ENCODE measurements at regions not wholly inside any gene's neighbourhood (a gene's known extent, or its start where the extent isn't known, plus 50 kb on each side); places are given as distances from the start of the nearest gene placed in this dataset.

DNA sequence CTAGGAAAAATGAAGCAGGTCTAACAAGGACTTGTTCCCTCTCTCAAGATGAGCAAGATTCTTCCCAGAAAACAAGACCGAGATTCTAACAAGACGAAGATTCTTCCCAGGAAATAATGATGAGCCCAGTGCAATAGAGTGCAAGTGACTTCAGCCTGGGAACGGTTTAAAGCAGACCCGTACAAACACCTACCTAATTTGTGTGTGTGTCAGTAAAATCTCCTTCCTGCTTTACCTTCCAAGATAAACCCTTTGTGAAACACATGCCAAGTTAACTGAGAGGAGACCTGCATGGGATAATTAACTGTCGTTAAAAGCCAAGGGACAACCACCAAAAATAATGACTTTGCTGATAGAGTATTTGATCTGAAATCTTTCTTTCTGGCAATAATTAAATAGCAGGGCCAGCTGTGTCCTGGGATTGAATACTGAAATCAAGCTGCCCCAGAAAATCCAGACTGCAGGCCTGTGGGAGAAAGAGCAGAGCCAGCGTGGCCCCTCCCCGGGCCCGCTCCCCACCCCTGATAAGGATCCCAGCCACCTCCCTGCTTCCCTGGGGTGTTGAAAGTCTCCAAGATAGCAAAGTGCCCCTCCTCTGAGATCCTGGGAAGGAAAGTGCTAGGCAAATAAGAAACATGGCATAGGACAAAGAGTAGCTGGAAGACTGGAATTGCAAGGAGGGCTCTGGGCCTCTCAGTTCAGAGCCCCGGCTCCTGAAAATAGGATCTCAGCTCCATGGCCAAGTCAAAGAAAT is 145.5 kb downstream of the CYP26B1 start:
- Histone ChIP-seq H3K9ac (ENCODE audit: low read length) (no peak overlapping the region), H3K36me3 (replicated peaks; ENCODE audit: insufficient read depth, low read length) (no peaks in the 10 kb centered on the region), H3K79me2 (ENCODE audit: low read length) (no peaks in the 10 kb centered on the region), H3K27ac (ENCODE audit: low read length) (no peak overlapping the region), H3K4me1 (ENCODE audit: low read length) (no peaks in the 10 kb centered on the region), H3K4me2 (ENCODE audit: low read depth, low read length) (no peak overlapping the region), H3F3A (ENCODE audit: insufficient read depth, low read length) (no peaks in the 10 kb centered on the region), H3K27me3 (replicated peaks; ENCODE audit: insufficient read depth, low read length) (no peaks in the 10 kb centered on the region), H3K9me2 (replicated peaks; ENCODE audit: insufficient read depth, low read length) (no peaks in the 10 kb centered on the region), H3K9me3 (replicated peaks; ENCODE audit: insufficient read depth, low read length) (no peaks in the 10 kb centered on the region), H2AFZ (ENCODE audit: low read length) (no peak overlapping the region), H4K20me1 (ENCODE audit: insufficient read depth, low read length) (no peaks in the 10 kb centered on the region), H3K4me3 (ENCODE audit: low read length) (no peak overlapping the region)
- TF ChIP-seq EZH2 (optimal IDR thresholded peaks at IDR 0.05; ENCODE audit: low read depth, low read length) (no peak), EZH2phosphoT487 (IDR thresholded peaks at IDR 0.05; ENCODE audit: low read length) (no peak)
- TF ChIP-seq, protein P1, sequence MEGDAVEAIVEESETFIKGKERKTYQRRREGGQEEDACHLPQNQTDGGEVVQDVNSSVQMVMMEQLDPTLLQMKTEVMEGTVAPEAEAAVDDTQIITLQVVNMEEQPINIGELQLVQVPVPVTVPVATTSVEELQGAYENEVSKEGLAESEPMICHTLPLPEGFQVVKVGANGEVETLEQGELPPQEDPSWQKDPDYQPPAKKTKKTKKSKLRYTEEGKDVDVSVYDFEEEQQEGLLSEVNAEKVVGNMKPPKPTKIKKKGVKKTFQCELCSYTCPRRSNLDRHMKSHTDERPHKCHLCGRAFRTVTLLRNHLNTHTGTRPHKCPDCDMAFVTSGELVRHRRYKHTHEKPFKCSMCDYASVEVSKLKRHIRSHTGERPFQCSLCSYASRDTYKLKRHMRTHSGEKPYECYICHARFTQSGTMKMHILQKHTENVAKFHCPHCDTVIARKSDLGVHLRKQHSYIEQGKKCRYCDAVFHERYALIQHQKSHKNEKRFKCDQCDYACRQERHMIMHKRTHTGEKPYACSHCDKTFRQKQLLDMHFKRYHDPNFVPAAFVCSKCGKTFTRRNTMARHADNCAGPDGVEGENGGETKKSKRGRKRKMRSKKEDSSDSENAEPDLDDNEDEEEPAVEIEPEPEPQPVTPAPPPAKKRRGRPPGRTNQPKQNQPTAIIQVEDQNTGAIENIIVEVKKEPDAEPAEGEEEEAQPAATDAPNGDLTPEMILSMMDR (IDR thresholded peaks at IDR 0.05; ENCODE audit: low read length), result no peak
- no peak for DNase-seq

DNA sequence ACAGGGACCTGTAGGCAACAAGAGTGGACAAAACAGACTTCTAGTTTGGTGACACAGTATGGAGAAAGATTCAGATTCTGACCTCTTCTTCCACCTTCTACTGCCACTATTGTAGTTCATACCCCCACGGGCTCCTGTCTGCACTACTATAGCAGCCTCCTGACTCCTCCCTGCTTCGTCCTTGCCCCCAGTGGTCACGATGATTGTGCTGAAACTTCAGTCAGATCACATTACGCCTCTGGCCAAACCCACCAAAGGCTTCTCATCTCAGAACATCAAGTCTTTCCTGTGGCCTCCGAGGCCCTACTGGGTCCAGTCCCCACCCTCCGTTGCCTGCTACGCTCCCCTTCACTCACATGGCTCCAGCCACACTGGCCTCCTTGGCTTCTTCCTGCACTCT is 147.6 kb downstream of the CYP26B1 start:
- no peak for DNase-seq
- no peaks in the 10 kb centered on the region for H3F3A ChIP-seq (ENCODE audit: insufficient read depth, low read length)
- H3K9ac ChIP-seq (ENCODE audit: low read length), result no peak overlapping the region
- H2AFZ ChIP-seq (ENCODE audit: low read length), result no peak overlapping the region
- H3K79me2 ChIP-seq (ENCODE audit: low read length), result no peaks in the 10 kb centered on the region
- H3K9me3 ChIP-seq (replicated peaks; ENCODE audit: insufficient read depth, low read length), result no peaks in the 10 kb centered on the region
- H4K20me1 ChIP-seq (ENCODE audit: insufficient read depth, low read length), result no peaks in the 10 kb centered on the region
- no peaks in the 10 kb centered on the region for H3K27me3 ChIP-seq (replicated peaks; ENCODE audit: insufficient read depth, low read length)
- no peak overlapping the region for H3K4me2 ChIP-seq (ENCODE audit: low read depth, low read length)
- TF ChIP-seq, protein P1 (IDR thresholded peaks at IDR 0.05; ENCODE audit: low read length), result no peak
- no peak for TF ChIP-seq EZH2phosphoT487 (IDR thresholded peaks at IDR 0.05; ENCODE audit: low read length)
- no peak for TF ChIP-seq EZH2 (optimal IDR thresholded peaks at IDR 0.05; ENCODE audit: low read depth, low read length)
- no peaks in the 10 kb centered on the region for H3K36me3 ChIP-seq (replicated peaks; ENCODE audit: insufficient read depth, low read length)
- no peaks in the 10 kb centered on the region for H3K9me2 ChIP-seq (replicated peaks; ENCODE audit: insufficient read depth, low read length)
- no peaks in the 10 kb centered on the region for H3K4me1 ChIP-seq (ENCODE audit: low read length)
- no peak overlapping the region for H3K27ac ChIP-seq (ENCODE audit: low read length)
- H3K4me3 ChIP-seq (ENCODE audit: low read length), result no peak overlapping the region

DNA sequence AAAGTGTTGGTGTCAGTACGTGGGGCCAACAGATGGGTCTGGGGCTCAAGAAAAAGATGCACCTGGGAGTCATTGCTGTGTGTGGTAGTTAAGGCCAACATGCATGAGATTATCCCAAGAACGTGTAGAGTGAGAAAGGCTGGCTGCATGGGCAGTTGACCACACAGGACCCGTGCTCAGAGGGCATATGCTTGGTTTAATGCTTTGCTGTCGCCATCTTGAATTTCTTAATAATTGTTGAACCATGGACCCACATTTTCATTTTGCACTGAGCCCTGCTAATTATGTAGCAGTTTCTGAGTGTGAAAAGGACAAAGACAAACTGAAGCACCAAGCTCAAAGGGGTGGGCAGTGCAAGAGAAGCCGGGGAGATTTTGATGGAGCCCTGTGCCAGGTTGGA is 148.1 kb downstream of the CYP26B1 start:
- Histone ChIP-seq H3K27me3 (replicated peaks; ENCODE audit: insufficient read depth, low read length) (no peaks in the 10 kb centered on the region), H3K4me3 (ENCODE audit: low read length) (no peak overlapping the region), H4K20me1 (ENCODE audit: insufficient read depth, low read length) (no peaks in the 10 kb centered on the region), H3K4me2 (ENCODE audit: low read depth, low read length) (no peak overlapping the region), H3K4me1 (ENCODE audit: low read length) (no peaks in the 10 kb centered on the region), H3K9me2 (replicated peaks; ENCODE audit: insufficient read depth, low read length) (no peaks in the 10 kb centered on the region), H3F3A (ENCODE audit: insufficient read depth, low read length) (no peaks in the 10 kb centered on the region), H3K9me3 (replicated peaks; ENCODE audit: insufficient read depth, low read length) (no peaks in the 10 kb centered on the region), H3K9ac (ENCODE audit: low read length) (no peak overlapping the region), H3K36me3 (replicated peaks; ENCODE audit: insufficient read depth, low read length) (no peaks in the 10 kb centered on the region), H2AFZ (ENCODE audit: low read length) (no peak overlapping the region), H3K79me2 (ENCODE audit: low read length) (no peaks in the 10 kb centered on the region), H3K27ac (ENCODE audit: low read length) (no peak overlapping the region)
- TF ChIP-seq EZH2 (optimal IDR thresholded peaks at IDR 0.05; ENCODE audit: low read depth, low read length) (no peak), EZH2phosphoT487 (IDR thresholded peaks at IDR 0.05; ENCODE audit: low read length) (no peak)
- TF ChIP-seq, protein P1 (IDR thresholded peaks at IDR 0.05; ENCODE audit: low read length), result no peak
- no peak for DNase-seq

Data from MM.1S (cell line).